22Rv1 (cell line): ENCODE measurements at regions not wholly inside any gene's neighbourhood (a gene's known extent, or its start where the extent isn't known, plus 50 kb on each side); places are given as distances from the start of the nearest gene placed in this dataset.

Experiments used
- ZFX ChIP-seq: fragments of 450-650 bp; IDR thresholded peaks from 2 replicates; pipeline ENCODE4 v1.6.1; 2017; ENCODE audit warnings: antibody characterized with exemption, borderline replicate concordance
- TF ChIP-seq, protein P1 (sequence below): fragments of 450-650 bp; IDR thresholded peaks from 2 replicates; pipeline ENCODE4 v1.5.1; 2017; ENCODE audit warnings: mild to moderate bottlenecking

DNA sequence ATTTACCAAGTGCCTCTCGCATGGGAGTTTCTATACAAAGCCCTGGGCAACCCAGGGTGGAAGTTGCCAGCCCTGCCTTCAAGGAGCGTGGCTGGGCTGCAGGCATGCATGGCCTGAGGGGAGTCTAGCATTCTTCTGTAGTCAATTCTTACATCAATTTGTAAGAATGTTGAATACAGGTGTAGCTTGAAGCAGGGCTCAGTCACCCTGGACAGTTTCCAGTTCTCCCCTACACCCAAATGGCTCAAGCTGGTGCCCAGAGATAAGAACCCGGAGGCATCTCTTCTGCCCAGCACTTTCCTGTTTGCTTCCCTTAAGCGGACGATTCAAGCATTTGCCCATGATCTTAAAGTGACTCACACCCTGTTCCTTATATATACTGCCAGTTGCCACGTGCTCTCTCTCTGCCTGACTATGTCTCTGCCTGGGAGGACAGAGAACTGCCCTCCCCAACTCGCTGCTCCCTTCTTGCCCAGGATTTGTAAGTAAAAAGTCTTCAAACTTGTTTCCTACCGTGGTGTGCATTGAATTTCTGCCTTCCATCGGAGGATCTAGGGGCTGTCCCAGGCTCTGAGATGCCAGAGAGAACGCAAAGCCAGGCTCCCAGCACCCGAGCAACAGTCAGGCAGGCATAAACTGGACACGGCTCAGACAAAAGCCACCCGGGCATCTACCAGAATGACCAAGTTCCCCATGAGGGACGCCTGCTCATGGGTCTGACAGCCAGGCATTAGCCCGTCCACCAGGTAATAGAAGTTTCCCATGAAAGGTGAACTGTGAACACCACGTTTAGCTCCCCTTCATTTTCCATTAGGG lies 50.9 kb upstream of the AJAP1 start:
- TF ChIP-seq, protein P1, sequence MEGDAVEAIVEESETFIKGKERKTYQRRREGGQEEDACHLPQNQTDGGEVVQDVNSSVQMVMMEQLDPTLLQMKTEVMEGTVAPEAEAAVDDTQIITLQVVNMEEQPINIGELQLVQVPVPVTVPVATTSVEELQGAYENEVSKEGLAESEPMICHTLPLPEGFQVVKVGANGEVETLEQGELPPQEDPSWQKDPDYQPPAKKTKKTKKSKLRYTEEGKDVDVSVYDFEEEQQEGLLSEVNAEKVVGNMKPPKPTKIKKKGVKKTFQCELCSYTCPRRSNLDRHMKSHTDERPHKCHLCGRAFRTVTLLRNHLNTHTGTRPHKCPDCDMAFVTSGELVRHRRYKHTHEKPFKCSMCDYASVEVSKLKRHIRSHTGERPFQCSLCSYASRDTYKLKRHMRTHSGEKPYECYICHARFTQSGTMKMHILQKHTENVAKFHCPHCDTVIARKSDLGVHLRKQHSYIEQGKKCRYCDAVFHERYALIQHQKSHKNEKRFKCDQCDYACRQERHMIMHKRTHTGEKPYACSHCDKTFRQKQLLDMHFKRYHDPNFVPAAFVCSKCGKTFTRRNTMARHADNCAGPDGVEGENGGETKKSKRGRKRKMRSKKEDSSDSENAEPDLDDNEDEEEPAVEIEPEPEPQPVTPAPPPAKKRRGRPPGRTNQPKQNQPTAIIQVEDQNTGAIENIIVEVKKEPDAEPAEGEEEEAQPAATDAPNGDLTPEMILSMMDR, result no peak
- no peak for TF ChIP-seq ZFX
